ENCODE measurements at regions not wholly inside any gene's neighbourhood (a gene's known extent, or its start where the extent isn't known, plus 50 kb on each side); places are given as distances from the start of the nearest gene placed in this dataset.

GRCh38 chr2:175437167-175437566, 255.7 kb upstream of the ATP5MC3 start:
- H3K36me3 ChIP-seq (ENCODE audit: control insufficient read depth, insufficient read depth, low read length) = no peaks in the 10 kb centered on the region
- H3K4me3 ChIP-seq (replicated peaks; ENCODE audit: low read depth, low read length) = no peak overlapping the region
- H3K27me3 ChIP-seq (replicated peaks; ENCODE audit: control insufficient read depth, insufficient read depth, low read length) = no peaks in the 10 kb centered on the region
- TF ChIP-seq CTCF (IDR thresholded peaks at IDR 0.05; ENCODE audit: insufficient read depth, low read length, poor library complexity, severe bottlenecking) = no peak
- no peak for DNase-seq (ENCODE audit: extremely low read depth, insufficient read length)

- H3K36me3 ChIP-seq (ENCODE audit: control insufficient read depth, insufficient read depth, low read length) = no peaks in the 10 kb centered on the region
- H3K4me3 ChIP-seq (replicated peaks; ENCODE audit: low read depth, low read length) = no peak overlapping the region
- TF ChIP-seq CTCF (IDR thresholded peaks at IDR 0.05; ENCODE audit: insufficient read depth, low read length, poor library complexity, severe bottlenecking) = no peak
- DNase-seq (ENCODE audit: extremely low read depth, insufficient read length) = no peak
- H3K27me3 ChIP-seq (replicated peaks; ENCODE audit: control insufficient read depth, insufficient read depth, low read length) = no peaks in the 10 kb centered on the region
Measured at GRCh38 chr2:175436076-175436475, 254.6 kb upstream of the ATP5MC3 start.

- no peak overlapping the region for H3K4me3 ChIP-seq (replicated peaks; ENCODE audit: low read depth, low read length)
- no peaks in the 10 kb centered on the region for H3K27me3 ChIP-seq (replicated peaks; ENCODE audit: control insufficient read depth, insufficient read depth, low read length)
- no peak for DNase-seq (ENCODE audit: extremely low read depth, insufficient read length)
- no peak for TF ChIP-seq CTCF (IDR thresholded peaks at IDR 0.05; ENCODE audit: insufficient read depth, low read length, poor library complexity, severe bottlenecking)
- no peaks in the 10 kb centered on the region for H3K36me3 ChIP-seq (ENCODE audit: control insufficient read depth, insufficient read depth, low read length)
Measured at GRCh38 chr2:175435012-175435411, 253.5 kb upstream of the ATP5MC3 start.

GRCh38 chr2:175432793-175433192, 251.3 kb upstream of the ATP5MC3 start:
- no peak for DNase-seq (ENCODE audit: extremely low read depth, insufficient read length)
- TF ChIP-seq CTCF (IDR thresholded peaks at IDR 0.05; ENCODE audit: insufficient read depth, low read length, poor library complexity, severe bottlenecking) = no peak
- H3K4me3 ChIP-seq (replicated peaks; ENCODE audit: low read depth, low read length) = no peak overlapping the region
- no peaks in the 10 kb centered on the region for H3K36me3 ChIP-seq (ENCODE audit: control insufficient read depth, insufficient read depth, low read length)
- H3K27me3 ChIP-seq (replicated peaks; ENCODE audit: control insufficient read depth, insufficient read depth, low read length) = no peaks in the 10 kb centered on the region

DNA sequence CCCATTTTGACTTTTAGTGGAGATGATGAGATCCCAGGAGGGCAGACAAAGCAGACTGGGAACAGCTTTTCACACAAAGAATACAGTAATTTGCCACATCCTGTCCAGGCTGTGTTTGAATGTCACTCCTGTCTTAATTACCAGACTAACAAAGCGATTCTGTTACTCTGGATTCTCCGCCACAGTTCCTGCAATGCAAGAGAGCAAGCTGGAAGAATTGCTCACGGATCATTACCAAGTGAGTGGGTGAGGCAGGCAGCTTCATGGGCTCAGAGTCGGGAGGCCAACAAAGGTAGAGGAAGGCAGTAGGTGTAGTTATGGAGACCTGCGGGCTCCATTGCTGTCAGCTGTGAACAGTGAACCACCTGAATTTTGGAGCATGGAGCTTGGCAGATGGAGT, 250.5 kb upstream of the ATP5MC3 start:
- H3K27me3 ChIP-seq (replicated peaks; ENCODE audit: control insufficient read depth, insufficient read depth, low read length) = no peaks in the 10 kb centered on the region
- no peaks in the 10 kb centered on the region for H3K36me3 ChIP-seq (ENCODE audit: control insufficient read depth, insufficient read depth, low read length)
- TF ChIP-seq CTCF (IDR thresholded peaks at IDR 0.05; ENCODE audit: insufficient read depth, low read length, poor library complexity, severe bottlenecking) = no peak
- DNase-seq (ENCODE audit: extremely low read depth, insufficient read length) = no peak
- H3K4me3 ChIP-seq (replicated peaks; ENCODE audit: low read depth, low read length) = no peak overlapping the region

All from GM06990 (cell line).